Neuronal stem cell (in vitro differentiated cells): ENCODE measurements at regions not wholly inside any gene's neighbourhood (a gene's known extent, or its start where the extent isn't known, plus 50 kb on each side); places are given as distances from the start of the nearest gene placed in this dataset.

Experiments used
- DNase-seq: peaks from one replicate; pipeline ENCODE4 v3.0.0-alpha.2; 2013; ENCODE audit warnings: low spot score
- H2AFZ ChIP-seq: one replicate; pipeline ENCODE4 v1.6.1; 2013; ENCODE audit warnings: mild to moderate bottlenecking, low read length, inconsistent platforms
- H2AK5ac ChIP-seq: 2 replicates; pipeline ENCODE4 v1.6.1; 2013; ENCODE audit warnings: low read depth, mild to moderate bottlenecking, inconsistent platforms, low read length, moderate library complexity, mixed read lengths
- H2BK120ac ChIP-seq: 2 replicates; pipeline ENCODE4 v1.6.1; 2013; ENCODE audit warnings: low read depth, mild to moderate bottlenecking, inconsistent platforms, low read length, moderate library complexity, mixed read lengths
- H2BK12ac ChIP-seq: one replicate; pipeline ENCODE4 v1.6.1; 2013; ENCODE audit warnings: low read length, inconsistent platforms
- H2BK15ac ChIP-seq: 2 replicates; pipeline ENCODE4 v1.6.1; 2013; ENCODE audit warnings: mild to moderate bottlenecking, low read length, inconsistent platforms, mixed read lengths
- H2BK5ac ChIP-seq: one replicate; pipeline ENCODE4 v1.6.1; 2013; ENCODE audit warnings: inconsistent platforms, mild to moderate bottlenecking, low read length, moderate library complexity
- H3K14ac ChIP-seq: one replicate; pipeline ENCODE4 v1.6.1; 2013; ENCODE audit warnings: low read length, inconsistent platforms
- H3K18ac ChIP-seq: 2 replicates; pipeline ENCODE4 v1.6.1; 2013; ENCODE audit warnings: low read length, inconsistent platforms
- H3K23ac ChIP-seq: 2 replicates; pipeline ENCODE4 v1.6.1; 2013; ENCODE audit warnings: low read depth, mild to moderate bottlenecking, mixed read lengths, low read length, inconsistent platforms; ENCODE audit not compliant: poor library complexity
- H3K27ac ChIP-seq: replicated peaks from 3 replicates; pipeline ENCODE4 v1.5.1; 2013; ENCODE audit warnings: low read length, inconsistent platforms
- H3K27me3 ChIP-seq, 3 experiments: 2 replicates each; pipeline ENCODE4 v1.6.1; 2013; ENCODE audit warnings: low read length in 3 of 3, mild to moderate bottlenecking in 2 of 3, inconsistent platforms in 1 of 3, low read depth in 1 of 3, mixed read lengths in 1 of 3, moderate library complexity in 1 of 3; ENCODE audit not compliant: control insufficient read depth in 3 of 3, insufficient read depth in 3 of 3
- H3K36me3 ChIP-seq, 2 donors: replicated peaks in 1 of 2; 2 replicates each; pipeline ENCODE4 v1.6.1; 2013; ENCODE audit warnings: low read length in 2 of 2; ENCODE audit not compliant: control insufficient read depth in 2 of 2, insufficient read depth in 2 of 2
- H3K4ac ChIP-seq: 2 replicates; pipeline ENCODE4 v1.6.1; 2013; ENCODE audit warnings: inconsistent platforms, mild to moderate bottlenecking, low read length, moderate library complexity
- H3K4me1 ChIP-seq, 2 donors: 1 replicate in 1 of 2; 2 replicates in 1 of 2; pipeline ENCODE4 v1.6.1; 2013; ENCODE audit warnings: low read length in 2 of 2, low read depth in 1 of 2; ENCODE audit not compliant: control insufficient read depth in 2 of 2, insufficient read depth in 1 of 2
- H3K4me2 ChIP-seq: one replicate; pipeline ENCODE4 v1.6.1; 2013; ENCODE audit warnings: mild to moderate bottlenecking, low read length, inconsistent platforms; ENCODE audit not compliant: insufficient read depth, poor library complexity, severe bottlenecking
- H3K4me3 ChIP-seq, 2 donors: 2 replicates each; pipeline ENCODE4 v1.5.1; 2013; ENCODE audit warnings: low read length in 2 of 2, mild to moderate bottlenecking in 2 of 2, inconsistent platforms in 1 of 2, moderate library complexity in 1 of 2
- H3K79me1 ChIP-seq: one replicate; pipeline ENCODE4 v1.6.1; 2013; ENCODE audit warnings: low read depth, mild to moderate bottlenecking, inconsistent platforms, low read length, moderate library complexity
- H3K9ac ChIP-seq: one replicate; pipeline ENCODE4 v1.6.1; 2013; ENCODE audit warnings: mild to moderate bottlenecking, low read depth, low read length, inconsistent platforms; ENCODE audit not compliant: poor library complexity
- H3K9me3 ChIP-seq, 2 donors: replicated peaks in 1 of 2; 2 replicates each; pipeline versions ENCODE3 to v1.6.1; 2013; ENCODE audit warnings: low read length in 2 of 2, mild to moderate bottlenecking in 2 of 2, inconsistent platforms in 1 of 2, low read depth in 1 of 2, mixed read lengths in 1 of 2, moderate library complexity in 1 of 2; ENCODE audit not compliant: control insufficient read depth in 2 of 2, insufficient read depth in 1 of 2
- H4K8ac ChIP-seq: one replicate; pipeline ENCODE4 v1.6.1; 2013; ENCODE audit warnings: low read depth, mild to moderate bottlenecking, inconsistent platforms, low read length, moderate library complexity
- H4K91ac ChIP-seq: one replicate; pipeline ENCODE4 v1.6.1; 2013; ENCODE audit warnings: low read length, low read depth, mild to moderate bottlenecking, inconsistent platforms; ENCODE audit not compliant: poor library complexity
- WGBS, 2 donors: extraction: QIAGEN DNeasy Blood & Tissue Kit; methylation state at CpG; one replicate each; pipeline ENCODE4 v1.1.7; 2013; ENCODE audit warnings: missing lambda C conversion rate in 2 of 2, mixed read lengths in 1 of 2; ENCODE audit not compliant: insufficient read length in 2 of 2, insufficient replicate concordance in 1 of 2; ENCODE audit errors: extremely low coverage in 2 of 2; 5-methylcytosine and 5-hydroxymethylcytosine counted together

- Histone ChIP-seq H3K27me3 (peaks cover 0 to under 1% (median 0%) of the 10 kb centered on the region in 3 experiments), H3K9me3 (no peaks in the 10 kb centered on the region), H2BK12ac (no peak overlapping the region), H3K79me1 (no peaks in the 10 kb centered on the region), H3K9ac (no peak overlapping the region), H2AK5ac (no peak overlapping the region), H2BK5ac (no peak overlapping the region), H3K18ac (peak overlapping the region; percentile 20), H3K36me3 (no peaks in the 10 kb centered on the region), H4K8ac (no peak overlapping the region), H4K91ac (no peak overlapping the region), H3K4me3 (no peak overlapping the region), H2AFZ (no peak overlapping the region), H3K4me1 (peaks cover 0 to under 1% of the 10 kb centered on the region in 2 donors), H3K4ac (no peak overlapping the region), H3K23ac (no peak overlapping the region), H3K14ac (no peak overlapping the region), H3K4me2 (no peak overlapping the region), H2BK120ac (no peak overlapping the region), H3K27ac (no peak overlapping the region), H2BK15ac (no peak overlapping the region)
- WGBS, 2 donors = no CpG with 5 or more reads among the region's 9 CpGs
- DNase-seq = no peak
Observed at GRCh38 chr5:79856456-79857055, 134.5 kb downstream of the MTX3 start.

DNA sequence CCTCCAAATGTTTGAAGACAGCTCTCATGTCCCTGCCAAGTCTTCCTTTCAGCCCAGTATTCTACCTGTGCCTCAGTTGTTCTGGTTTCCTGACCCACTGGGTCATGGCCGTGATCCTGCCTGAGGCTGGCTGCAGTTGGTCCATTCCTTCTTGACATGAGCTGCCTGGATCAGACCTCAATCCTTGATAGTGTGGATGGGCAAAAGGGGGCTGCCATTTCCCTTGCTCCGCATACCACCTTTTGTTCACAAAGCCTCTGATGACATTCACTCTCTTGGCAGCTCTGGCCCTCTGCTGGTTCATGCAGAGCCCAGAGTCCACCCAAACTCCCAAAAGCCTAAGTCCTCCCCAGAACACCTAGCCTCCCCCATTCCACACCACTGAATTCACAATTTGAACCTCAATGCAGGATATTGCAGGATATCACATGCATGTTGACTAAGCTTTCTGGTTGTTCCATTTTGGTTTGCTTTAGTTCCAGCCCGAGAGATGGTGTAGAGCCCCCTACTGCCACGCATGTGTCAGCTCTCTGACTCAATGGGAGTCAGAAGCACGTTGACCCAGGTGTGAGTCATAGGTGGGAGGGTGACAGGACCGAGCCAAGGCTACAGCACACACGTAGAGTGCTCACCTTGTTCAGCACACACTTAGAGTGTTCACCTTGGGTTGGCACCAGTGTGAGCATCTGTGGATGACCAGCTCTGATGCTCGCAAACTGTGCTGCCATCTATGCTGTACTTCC lies 137.2 kb downstream of the MTX3 start:
- Histone ChIP-seq H3K23ac (no peak overlapping the region), H3K27ac (no peak overlapping the region), H3K4me1 (peaks cover 0 to 15% of the 10 kb centered on the region in 2 donors), H3K9me3 (no peaks in the 10 kb centered on the region), H2AFZ (no peak overlapping the region), H3K36me3 (no peaks in the 10 kb centered on the region), H2AK5ac (no peak overlapping the region), H2BK12ac (no peak overlapping the region), H3K14ac (no peak overlapping the region), H2BK15ac (no peak overlapping the region), H3K27me3 (peaks cover 0 to 6% (median 0%) of the 10 kb centered on the region in 3 experiments), H4K8ac (no peak overlapping the region), H2BK5ac (no peak overlapping the region), H3K79me1 (no peaks in the 10 kb centered on the region), H3K18ac (no peak overlapping the region), H3K4ac (no peak overlapping the region), H3K4me3 (no peak overlapping the region), H3K9ac (no peak overlapping the region), H2BK120ac (no peak overlapping the region), H4K91ac (no peak overlapping the region), H3K4me2 (no peak overlapping the region)
- no peak for DNase-seq
- WGBS, 2 donors = no CpG with 5 or more reads among the region's 8 CpGs

GRCh38 chr5:79853028-79853427 lies 138.0 kb downstream of the MTX3 start:
- DNase-seq = no peak

GRCh38 chr5:79851391-79851863 lies 139.6 kb downstream of the MTX3 start:
- H3K27me3 ChIP-seq = peaks cover 0 to 6% (median 0%) of the 10 kb centered on the region in 3 experiments
- no peak overlapping the region for H3K27ac ChIP-seq
- no peaks in the 10 kb centered on the region for H3K36me3 ChIP-seq
- no peak overlapping the region for H3K14ac ChIP-seq
- no peak for DNase-seq
- WGBS, 2 donors = no CpG with 5 or more reads among the region's 7 CpGs
- no peak overlapping the region for H2AFZ ChIP-seq
- H3K4ac ChIP-seq = no peak overlapping the region
- no peaks in the 10 kb centered on the region for H3K9me3 ChIP-seq
- H3K23ac ChIP-seq = no peak overlapping the region
- H2AK5ac ChIP-seq = no peak overlapping the region
- H2BK5ac ChIP-seq = no peak overlapping the region
- H3K79me1 ChIP-seq = no peaks in the 10 kb centered on the region
- no peak overlapping the region for H2BK15ac ChIP-seq
- no peak overlapping the region for H2BK120ac ChIP-seq
- peaks cover 0 to 15% of the 10 kb centered on the region in 2 donors for H3K4me1 ChIP-seq
- H4K8ac ChIP-seq = no peak overlapping the region
- no peak overlapping the region for H4K91ac ChIP-seq
- no peak overlapping the region for H3K18ac ChIP-seq
- H2BK12ac ChIP-seq = no peak overlapping the region
- H3K9ac ChIP-seq = no peak overlapping the region
- H3K4me2 ChIP-seq = no peak overlapping the region
- no peak overlapping the region for H3K4me3 ChIP-seq

More at GRCh38 chr5:79853028-79853427, 138.0 kb downstream of the MTX3 start:
- H3K9me3 ChIP-seq = no peaks in the 10 kb centered on the region
- peaks cover 0 to 15% of the 10 kb centered on the region in 2 donors for H3K4me1 ChIP-seq
- no peak overlapping the region for H3K4ac ChIP-seq
- H4K8ac ChIP-seq = no peak overlapping the region
- WGBS, 2 donors = no CpG with 5 or more reads among the region's 3 CpGs
- H3K27ac ChIP-seq = no peak overlapping the region
- no peaks in the 10 kb centered on the region for H3K79me1 ChIP-seq
- no peak overlapping the region for H2BK12ac ChIP-seq
- no peak overlapping the region for H4K91ac ChIP-seq
- H2BK15ac ChIP-seq = no peak overlapping the region
- H3K4me2 ChIP-seq = no peak overlapping the region
- no peak overlapping the region for H3K9ac ChIP-seq
- H2AFZ ChIP-seq = no peak overlapping the region
- H3K4me3 ChIP-seq = no peak overlapping the region
- no peak overlapping the region for H3K18ac ChIP-seq
- H2BK120ac ChIP-seq = no peak overlapping the region
- no peaks in the 10 kb centered on the region for H3K36me3 ChIP-seq
- H3K14ac ChIP-seq = no peak overlapping the region
- H3K27me3 ChIP-seq = peaks cover 0 to 6% (median 0%) of the 10 kb centered on the region in 3 experiments
- H3K23ac ChIP-seq = no peak overlapping the region
- no peak overlapping the region for H2BK5ac ChIP-seq
- no peak overlapping the region for H2AK5ac ChIP-seq
